IMR-90 (cell line): ENCODE measurements at regions not wholly inside any gene's neighbourhood (a gene's known extent, or its start where the extent isn't known, plus 50 kb on each side); places are given as distances from the start of the nearest gene placed in this dataset.

Source experiments
- ATAC-seq: fragments of 200-7000 bp; cut with Tn5 transposase; 2 replicates; pipeline ENCODE4 v1.9.1; 2020; ENCODE audit warnings: low read depth, mild to moderate bottlenecking, moderate library complexity
- BruUV-seq: library from RNA; stranded (reverse); fragments of 400-500 nt; replicated peaks from 2 replicates; lab custom pipeline; 2021; lab: Mats Ljungman, UMichigan
- CTCF ChIA-PET: fragments of 300-600 bp; formaldehyde crosslinking; extraction: SDS; loops from one replicate; lab custom pipeline; 2021; ENCODE audit warnings: antibody characterized with exemption; lab: Yijun Ruan, JAX
- POLR2A ChIA-PET: fragments of 300-600 bp; sonication (Branson Sonifier 250); formaldehyde crosslinking; loops from one replicate; lab custom pipeline; 2022; ENCODE audit warnings: antibody characterized with exemption; ENCODE audit not compliant: unreplicated experiment; lab: Charles Lee
- DNase-seq: peaks from one replicate; pipeline ENCODE4 v3.0.0; 2013
- H2AFZ ChIP-seq: replicated peaks from 2 replicates; pipeline ENCODE3; 2013; ENCODE audit warnings: low read length, mild to moderate bottlenecking; ENCODE audit not compliant: poor library complexity
- H2AK5ac ChIP-seq: 2 replicates; pipeline ENCODE4 v1.6.1; 2013; ENCODE audit warnings: low read depth, low read length, inconsistent platforms
- H2AK9ac ChIP-seq: replicated peaks from 2 replicates; pipeline ENCODE3; 2013; ENCODE audit warnings: mild to moderate bottlenecking, low read depth, low read length, moderate library complexity; ENCODE audit not compliant: poor library complexity
- H2BK120ac ChIP-seq: 2 replicates; pipeline ENCODE4 v1.6.1; 2013; ENCODE audit warnings: low read depth, low read length, inconsistent platforms
- H2BK15ac ChIP-seq: 3 replicates; pipeline ENCODE4 v1.6.1; 2013; ENCODE audit warnings: low read depth, low read length, inconsistent platforms
- H2BK20ac ChIP-seq: 2 replicates; pipeline ENCODE4 v1.6.1; 2013; ENCODE audit warnings: low read depth, mild to moderate bottlenecking, inconsistent platforms, low read length, moderate library complexity
- H2BK5ac ChIP-seq: 2 replicates; pipeline ENCODE4 v1.6.1; 2013; ENCODE audit warnings: mild to moderate bottlenecking, low read depth, low read length, inconsistent platforms; ENCODE audit not compliant: poor library complexity, severe bottlenecking
- H3K14ac ChIP-seq: replicated peaks from 2 replicates; pipeline ENCODE4 v1.6.1; 2013; ENCODE audit warnings: low read depth, low read length, inconsistent platforms
- H3K18ac ChIP-seq: 2 replicates; pipeline ENCODE4 v1.6.1; 2013; ENCODE audit warnings: low read depth, low read length, control low read depth
- H3K23ac ChIP-seq: 2 replicates; pipeline ENCODE4 v1.6.1; 2013; ENCODE audit warnings: low read depth, low read length, inconsistent platforms
- H3K27ac ChIP-seq: 2 replicates; pipeline ENCODE4 v1.5.1; 2013; ENCODE audit warnings: mild to moderate bottlenecking, control low read depth, low read length; ENCODE audit not compliant: insufficient read depth
- H3K27me3 ChIP-seq: 2 replicates; pipeline ENCODE4 v1.6.1; 2013; ENCODE audit warnings: low read length; ENCODE audit not compliant: control insufficient read depth, insufficient read depth
- H3K36me3 ChIP-seq: 2 replicates; pipeline ENCODE4 v1.6.1; 2013; ENCODE audit warnings: low read length, mixed read lengths; ENCODE audit not compliant: control insufficient read depth, insufficient read depth
- H3K4ac ChIP-seq: 2 replicates; pipeline ENCODE4 v1.6.1; 2013; ENCODE audit warnings: low read depth, low read length, inconsistent platforms
- H3K4me1 ChIP-seq: 2 replicates; pipeline ENCODE4 v1.6.1; 2013; ENCODE audit warnings: low read length, mixed read lengths; ENCODE audit not compliant: control insufficient read depth, insufficient read depth
- H3K4me2 ChIP-seq: 2 replicates; pipeline ENCODE4 v1.6.1; 2013; ENCODE audit warnings: low read depth, mild to moderate bottlenecking, control low read depth, low read length, moderate library complexity
- H3K4me3 ChIP-seq: 2 replicates; pipeline ENCODE4 v1.5.1; 2013; ENCODE audit warnings: low read depth, mild to moderate bottlenecking, control low read depth, low read length, moderate library complexity; ENCODE audit not compliant: insufficient read depth
- H3K56ac ChIP-seq: 2 replicates; pipeline ENCODE4 v1.6.1; 2013; ENCODE audit warnings: low read length, inconsistent platforms; ENCODE audit not compliant: insufficient read depth; ENCODE audit errors: extremely low read depth
- H3K79me1 ChIP-seq, 2 experiments: 2 replicates each; pipeline ENCODE4 v1.6.1; 2013; ENCODE audit warnings: low read length in 2 of 2, inconsistent platforms in 1 of 2, low read depth in 1 of 2
- H3K9ac ChIP-seq: 2 replicates; pipeline ENCODE4 v1.6.1; 2013; ENCODE audit warnings: low read depth, low read length, control low read depth
- H3K9me1 ChIP-seq: 2 replicates; pipeline ENCODE4 v1.6.1; 2013; ENCODE audit warnings: low read length, inconsistent platforms; ENCODE audit not compliant: insufficient read depth
- H3K9me3 ChIP-seq: 2 replicates; pipeline ENCODE4 v1.6.1; 2013; ENCODE audit warnings: low read length; ENCODE audit not compliant: control insufficient read depth, insufficient read depth
- H4K20me1 ChIP-seq: 2 replicates; pipeline ENCODE4 v1.6.1; 2013; ENCODE audit warnings: low read length, inconsistent platforms; ENCODE audit not compliant: insufficient read depth
- H4K5ac ChIP-seq: 2 replicates; pipeline ENCODE4 v1.6.1; 2013; ENCODE audit warnings: mild to moderate bottlenecking, low read depth, low read length, control low read depth
- H4K8ac ChIP-seq, 2 experiments: 2 replicates each; pipeline ENCODE4 v1.6.1; 2013; ENCODE audit warnings: low read depth in 2 of 2, low read length in 2 of 2, control low read depth in 1 of 2, inconsistent platforms in 1 of 2
- H4K91ac ChIP-seq: 2 replicates; pipeline ENCODE4 v1.6.1; 2013; ENCODE audit warnings: low read depth, low read length, inconsistent platforms; ENCODE audit not compliant: insufficient read depth
- BHLHE40 ChIP-seq: fragments of 150-350 bp; IDR thresholded peaks from 2 replicates; pipeline ENCODE4 v1.6.1; 2016; ENCODE audit warnings: mild to moderate bottlenecking, low read depth, low read length
- CEBPB ChIP-seq: IDR thresholded peaks from 2 replicates; pipeline ENCODE4 v1.6.1; 2012; ENCODE audit warnings: low read depth, low read length, improper control_type of control experiment
- CHD1 ChIP-seq: IDR thresholded peaks from 2 replicates; pipeline ENCODE4 v1.6.1; 2012; ENCODE audit warnings: low read depth, low read length, improper control_type of control experiment
- FOS ChIP-seq: fragments of 150-350 bp; IDR thresholded peaks from 2 replicates; pipeline ENCODE4 v1.6.1; 2016; ENCODE audit warnings: low read depth, low read length
- MAFK ChIP-seq: IDR thresholded peaks from 2 replicates; pipeline ENCODE4 v1.6.1; 2012; ENCODE audit warnings: low read depth, low read length, improper control_type of control experiment
- MAZ ChIP-seq: IDR thresholded peaks from 2 replicates; pipeline ENCODE4 v1.6.1; 2012; ENCODE audit warnings: low read depth, mild to moderate bottlenecking, low read length, improper control_type of control experiment, moderate library complexity, borderline replicate concordance
- MXI1 ChIP-seq: IDR thresholded peaks from 2 replicates; pipeline ENCODE4 v1.6.1; 2012; ENCODE audit warnings: low read depth, mild to moderate bottlenecking, low read length, moderate library complexity, borderline replicate concordance
- NFE2L2 ChIP-seq: fragments of 150-350 bp; IDR thresholded peaks from 2 replicates; pipeline ENCODE4 v1.6.1; 2016; ENCODE audit warnings: low read depth, mild to moderate bottlenecking, low read length
- POLR2A ChIP-seq: IDR thresholded peaks from 2 replicates; pipeline ENCODE4 v1.6.1; 2012; ENCODE audit warnings: mild to moderate bottlenecking, low read depth, low read length
- RAD21 ChIP-seq: IDR thresholded peaks from 2 replicates; pipeline ENCODE4 v1.6.1; 2012; ENCODE audit warnings: low read length, improper control_type of control experiment
- RCOR1 ChIP-seq: IDR thresholded peaks from 2 replicates; pipeline ENCODE4 v1.6.1; 2012; ENCODE audit warnings: mild to moderate bottlenecking, low read length, improper control_type of control experiment; ENCODE audit not compliant: insufficient replicate concordance
- RFX5 ChIP-seq: IDR thresholded peaks from 2 replicates; pipeline ENCODE4 v1.8.0; 2012; ENCODE audit warnings: low read depth, mild to moderate bottlenecking, low read length, moderate library complexity
- SMC3 ChIP-seq: fragments of 150-350 bp; IDR thresholded peaks from 2 replicates; pipeline ENCODE4 v1.6.1; 2016; ENCODE audit warnings: low read depth, mild to moderate bottlenecking, antibody characterized with exemption, low read length, moderate library complexity
- WGBS, 2 experiments: methylation state at CpG; one replicate each; pipeline versions ENCODE4 v1.1.5 to v1.1.7; 2013; ENCODE audit warnings: missing lambda C conversion rate in 2 of 2; ENCODE audit not compliant: insufficient read length in 1 of 2; ENCODE audit errors: extremely low coverage in 2 of 2; 5-methylcytosine and 5-hydroxymethylcytosine counted together
- dilution Hi-C: fragments of 300-500 bp; cut with HindIII; formaldehyde crosslinking; loops from one replicate; pipeline ENCODE4 v1.14.3; 2018; ENCODE audit warnings: low sequenced_read_pairs; ENCODE audit not compliant: unreplicated experiment
- in situ Hi-C: fragments of 300-500 bp; cut with MboI; formaldehyde crosslinking; loops from 3 replicates; pipeline ENCODE4 v1.14.3; 2019; ENCODE audit warnings: low sequenced_read_pairs, inconsistent platforms, mixed read lengths
- intact Hi-C: fragments of 100-400 bp; cut with micrococcal nuclease; formaldehyde crosslinking; loops from 2 replicates; pipeline ENCODE4 v1.10.0; 2022
- TF ChIP-seq, protein P1 (sequence below): fragments of 150-350 bp; IDR thresholded peaks from 2 replicates; pipeline ENCODE4 v1.6.1; 2016; ENCODE audit warnings: low read depth, mild to moderate bottlenecking, low read length, moderate library complexity, borderline replicate concordance
- TF ChIP-seq, protein P2 (sequence below): conservative IDR thresholded peaks from 2 replicates; pipeline ENCODE4 v1.5.1; 2012; ENCODE audit warnings: mild to moderate bottlenecking, low read depth, low read length, improper control_type of control experiment
- TF ChIP-seq, protein P3 (sequence below): fragments of 150-350 bp; IDR thresholded peaks from 2 replicates; pipeline ENCODE4 v1.6.1; 2017; ENCODE audit warnings: mild to moderate bottlenecking, antibody characterized with exemption, low read length, low read depth

DNA sequence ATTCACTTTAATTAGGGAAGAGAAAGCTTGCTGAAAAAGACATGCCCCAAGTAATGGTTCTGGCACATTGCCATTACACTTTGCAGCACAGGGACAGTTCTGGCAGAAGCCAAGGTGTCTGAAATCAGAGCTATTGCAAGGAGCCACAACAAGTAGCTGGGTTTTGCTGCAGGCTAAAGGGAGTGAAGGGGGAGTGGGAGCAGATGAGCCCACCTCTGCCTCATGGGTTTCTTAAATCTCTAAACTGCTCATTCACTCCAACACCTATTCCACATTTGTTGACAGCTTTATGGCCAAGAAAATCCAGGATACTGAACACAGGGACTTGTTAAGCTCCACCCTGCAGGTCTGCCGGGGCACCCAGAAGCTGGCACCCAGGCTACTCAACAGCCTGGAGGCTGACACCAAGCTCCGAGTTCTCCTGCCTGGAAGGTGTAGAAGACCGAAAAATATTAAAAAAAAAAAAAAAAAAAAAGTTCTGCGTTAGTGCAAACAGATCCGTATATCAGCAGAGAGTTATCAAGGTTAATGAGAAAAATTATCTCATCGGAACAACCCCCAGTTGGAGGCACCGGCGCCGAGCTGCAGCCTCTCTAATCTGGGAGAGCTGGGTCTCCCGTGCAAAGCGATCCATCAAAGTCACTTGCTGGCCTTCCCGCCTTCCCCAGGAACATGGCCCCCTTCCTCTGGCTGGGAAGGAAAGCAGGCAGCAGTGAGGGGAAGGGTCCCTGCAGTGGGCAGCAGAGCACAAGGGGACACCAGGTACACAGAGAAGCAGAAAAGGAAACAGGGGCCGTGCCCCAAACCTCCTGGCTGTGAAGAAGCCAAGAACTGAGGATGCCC lies 123.7 kb downstream of the HNMT start:
- H3K4me3 ChIP-seq, result no peak overlapping the region
- TF ChIP-seq RAD21 (no peak), NFE2L2 (no peak), FOS (no peak), POLR2A (no peak), RFX5 (no peak), CHD1 (no peak), BHLHE40 (no peak), RCOR1 (no peak), CEBPB (no peak), MAFK (no peak), SMC3 (no peak), MXI1 (no peak), MAZ (no peak)
- TF ChIP-seq, protein P1, sequence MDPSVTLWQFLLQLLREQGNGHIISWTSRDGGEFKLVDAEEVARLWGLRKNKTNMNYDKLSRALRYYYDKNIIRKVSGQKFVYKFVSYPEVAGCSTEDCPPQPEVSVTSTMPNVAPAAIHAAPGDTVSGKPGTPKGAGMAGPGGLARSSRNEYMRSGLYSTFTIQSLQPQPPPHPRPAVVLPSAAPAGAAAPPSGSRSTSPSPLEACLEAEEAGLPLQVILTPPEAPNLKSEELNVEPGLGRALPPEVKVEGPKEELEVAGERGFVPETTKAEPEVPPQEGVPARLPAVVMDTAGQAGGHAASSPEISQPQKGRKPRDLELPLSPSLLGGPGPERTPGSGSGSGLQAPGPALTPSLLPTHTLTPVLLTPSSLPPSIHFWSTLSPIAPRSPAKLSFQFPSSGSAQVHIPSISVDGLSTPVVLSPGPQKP, result no peak
- TF ChIP-seq, protein P2, sequence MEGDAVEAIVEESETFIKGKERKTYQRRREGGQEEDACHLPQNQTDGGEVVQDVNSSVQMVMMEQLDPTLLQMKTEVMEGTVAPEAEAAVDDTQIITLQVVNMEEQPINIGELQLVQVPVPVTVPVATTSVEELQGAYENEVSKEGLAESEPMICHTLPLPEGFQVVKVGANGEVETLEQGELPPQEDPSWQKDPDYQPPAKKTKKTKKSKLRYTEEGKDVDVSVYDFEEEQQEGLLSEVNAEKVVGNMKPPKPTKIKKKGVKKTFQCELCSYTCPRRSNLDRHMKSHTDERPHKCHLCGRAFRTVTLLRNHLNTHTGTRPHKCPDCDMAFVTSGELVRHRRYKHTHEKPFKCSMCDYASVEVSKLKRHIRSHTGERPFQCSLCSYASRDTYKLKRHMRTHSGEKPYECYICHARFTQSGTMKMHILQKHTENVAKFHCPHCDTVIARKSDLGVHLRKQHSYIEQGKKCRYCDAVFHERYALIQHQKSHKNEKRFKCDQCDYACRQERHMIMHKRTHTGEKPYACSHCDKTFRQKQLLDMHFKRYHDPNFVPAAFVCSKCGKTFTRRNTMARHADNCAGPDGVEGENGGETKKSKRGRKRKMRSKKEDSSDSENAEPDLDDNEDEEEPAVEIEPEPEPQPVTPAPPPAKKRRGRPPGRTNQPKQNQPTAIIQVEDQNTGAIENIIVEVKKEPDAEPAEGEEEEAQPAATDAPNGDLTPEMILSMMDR, result no peak
- TF ChIP-seq, protein P3, sequence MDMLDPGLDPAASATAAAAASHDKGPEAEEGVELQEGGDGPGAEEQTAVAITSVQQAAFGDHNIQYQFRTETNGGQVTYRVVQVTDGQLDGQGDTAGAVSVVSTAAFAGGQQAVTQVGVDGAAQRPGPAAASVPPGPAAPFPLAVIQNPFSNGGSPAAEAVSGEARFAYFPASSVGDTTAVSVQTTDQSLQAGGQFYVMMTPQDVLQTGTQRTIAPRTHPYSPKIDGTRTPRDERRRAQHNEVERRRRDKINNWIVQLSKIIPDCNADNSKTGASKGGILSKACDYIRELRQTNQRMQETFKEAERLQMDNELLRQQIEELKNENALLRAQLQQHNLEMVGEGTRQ, result no peak
- H2AFZ ChIP-seq, result no peak overlapping the region
- no CpG with 5 or more reads among the region's 13 CpGs for WGBS, 2 experiments
- no peak overlapping the region for H2BK120ac ChIP-seq
- no peaks in the 10 kb centered on the region for H3K9me3 ChIP-seq
- in situ Hi-C loops (no loop called here), intact Hi-C loops (no loop called here), dilution Hi-C loops (no loop called here)
- H4K91ac ChIP-seq, result no peak overlapping the region
- ChIA-PET CTCF (no interaction called here), POLR2A (no interaction called here)
- no peak overlapping the region for H2AK9ac ChIP-seq
- H3K4me2 ChIP-seq, result no peak overlapping the region
- ATAC-seq, result no peak
- H3K14ac ChIP-seq, result no peak overlapping the region
- H3K27ac ChIP-seq, result no peak overlapping the region
- H3K18ac ChIP-seq, result no peak overlapping the region
- no peaks in the 10 kb centered on the region for H3K9me1 ChIP-seq
- H3K79me1 ChIP-seq, result no peaks in the 10 kb centered on the region
- H3K27me3 ChIP-seq, result peaks cover 2% of the 10 kb centered on the region
- H3K36me3 ChIP-seq, result no peaks in the 10 kb centered on the region
- H3K9ac ChIP-seq, result no peak overlapping the region
- H4K20me1 ChIP-seq, result no peaks in the 10 kb centered on the region
- H3K23ac ChIP-seq, result no peak overlapping the region
- H2AK5ac ChIP-seq, result no peak overlapping the region
- no peak overlapping the region for H2BK5ac ChIP-seq
- no peak overlapping the region for H2BK20ac ChIP-seq
- no peak overlapping the region for H3K56ac ChIP-seq
- no peak overlapping the region for H4K5ac ChIP-seq
- no peaks in the 10 kb centered on the region for H3K4me1 ChIP-seq
- H2BK15ac ChIP-seq, result no peak overlapping the region
- no peak for DNase-seq
- H4K8ac ChIP-seq, result no peak overlapping the region
- H3K4ac ChIP-seq, result no peak overlapping the region
- no TSS peak for BruUV-seq
